ENCODE measurements at regions not wholly inside any gene's neighbourhood (a gene's known extent, or its start where the extent isn't known, plus 50 kb on each side); places are given as distances from the start of the nearest gene placed in this dataset.

DNA sequence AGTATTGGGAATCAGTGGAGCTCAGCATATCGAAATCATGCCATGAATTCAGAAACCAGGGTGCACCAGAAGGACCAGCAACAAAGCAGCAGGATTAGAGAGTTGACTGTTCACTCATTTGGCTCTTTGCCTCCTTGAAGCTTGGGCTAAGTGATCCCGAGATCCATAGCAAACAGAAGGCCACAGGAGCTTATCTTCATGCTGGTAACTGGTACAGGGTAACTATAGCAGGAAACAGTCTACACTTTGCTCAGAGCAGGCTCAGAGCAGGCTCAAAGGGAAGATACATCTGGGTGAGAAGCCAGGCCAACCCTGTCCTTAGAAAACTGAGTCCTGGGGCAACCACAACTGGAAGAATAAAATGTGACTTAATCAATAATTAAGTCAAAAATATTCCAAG, 111.1 kb downstream of the GRIN2B start:
- WGBS (ENCODE audit: extremely low coverage, insufficient coverage, insufficient read length) = no CpG with 5 or more reads among the region's 2 CpGs
- no peaks in the 10 kb centered on the region for H3K79me1 ChIP-seq (ENCODE audit: low read length)
- no peak overlapping the region for H3K4me3 ChIP-seq (ENCODE audit: low read depth, low read length)
- no peak overlapping the region for H4K91ac ChIP-seq (ENCODE audit: low read depth, low read length)
- no peak overlapping the region for H3K27ac ChIP-seq (ENCODE audit: low read depth, low read length)
- H3K9ac ChIP-seq (ENCODE audit: low read length) = no peak overlapping the region
- DNase-seq = no peak
- no peak overlapping the region for H2AFZ ChIP-seq (ENCODE audit: insufficient read depth, low read length, poor library complexity)
- H3K4me1 ChIP-seq (ENCODE audit: control insufficient read depth in 1 of 2, insufficient read depth in 2 of 2, low read length in 2 of 2) = no peaks in the 10 kb centered on the region
- H3K4me2 ChIP-seq (ENCODE audit: low read length) = no peak overlapping the region
- H3K18ac ChIP-seq (ENCODE audit: low read length) = no peak overlapping the region
- no peaks in the 10 kb centered on the region for H3K27me3 ChIP-seq (ENCODE audit: insufficient read depth, low read length)
- H2BK120ac ChIP-seq (ENCODE audit: insufficient read depth, low read length, poor library complexity) = no peak overlapping the region
- H4K12ac ChIP-seq (ENCODE audit: low read depth, low read length) = no peak overlapping the region
- H3K23ac ChIP-seq (ENCODE audit: low read length) = no peak overlapping the region
- H3K79me2 ChIP-seq (ENCODE audit: control insufficient read depth, insufficient read depth, low read length, poor library complexity) = no peaks in the 10 kb centered on the region
- no peak overlapping the region for H3K4ac ChIP-seq (ENCODE audit: low read depth, low read length)
- no peaks in the 10 kb centered on the region for H3K36me3 ChIP-seq (ENCODE audit: control insufficient read depth in 1 of 2, insufficient read depth in 2 of 2, low read length in 2 of 2)
- H4K8ac ChIP-seq (ENCODE audit: low read depth, low read length) = no peak overlapping the region
- H2AK5ac ChIP-seq (ENCODE audit: low read length) = no peak overlapping the region
- H3K9me3 ChIP-seq (ENCODE audit: insufficient read depth, low read depth, low read length) = no peaks in the 10 kb centered on the region
- H2BK5ac ChIP-seq (ENCODE audit: low read depth, low read length, poor library complexity) = no peak overlapping the region
- H3K14ac ChIP-seq (ENCODE audit: low read length) = no peak overlapping the region
- no peak overlapping the region for H2BK12ac ChIP-seq (ENCODE audit: low read length)

DNA sequence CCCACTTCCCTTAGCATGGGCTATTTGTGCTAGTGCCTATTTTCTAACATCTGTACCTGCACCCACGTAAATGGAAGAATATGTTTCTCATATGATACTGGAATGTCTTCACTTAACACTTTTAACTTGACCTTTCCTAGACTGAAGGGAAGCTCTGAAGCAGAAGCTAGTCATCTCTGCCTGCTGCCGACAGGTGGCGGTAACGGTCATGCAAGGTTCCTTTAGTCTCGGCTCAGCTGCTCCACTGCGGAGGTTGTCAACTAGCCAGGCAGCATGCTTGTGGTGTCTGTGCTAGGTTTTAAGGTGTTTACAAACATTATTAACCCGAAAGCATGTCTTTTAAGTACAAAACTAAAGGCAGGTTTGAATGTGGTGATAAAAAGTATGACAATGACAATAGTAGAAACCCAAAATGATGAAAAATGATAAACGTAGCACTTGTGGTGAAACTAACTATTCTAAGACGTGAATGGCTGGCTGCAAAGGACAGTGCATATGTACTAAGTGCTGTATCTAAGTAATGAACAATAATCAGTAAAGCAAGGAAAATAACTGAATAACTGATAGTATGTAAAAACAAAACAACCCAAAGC, 117.2 kb downstream of the GRIN2B start:
- Histone ChIP-seq H3K27ac (ENCODE audit: low read depth, low read length) (no peak overlapping the region), H2AK5ac (ENCODE audit: low read length) (no peak overlapping the region), H3K9ac (ENCODE audit: low read length) (no peak overlapping the region), H2BK5ac (ENCODE audit: low read depth, low read length, poor library complexity) (no peak overlapping the region), H3K4me1 (ENCODE audit: control insufficient read depth in 1 of 2, insufficient read depth in 2 of 2, low read length in 2 of 2) (no peaks in the 10 kb centered on the region), H4K8ac (ENCODE audit: low read depth, low read length) (no peak overlapping the region), H4K12ac (ENCODE audit: low read depth, low read length) (no peak overlapping the region), H3K36me3 (ENCODE audit: control insufficient read depth in 1 of 2, insufficient read depth in 2 of 2, low read length in 2 of 2) (no peaks in the 10 kb centered on the region), H3K27me3 (ENCODE audit: insufficient read depth, low read length) (no peaks in the 10 kb centered on the region), H2BK120ac (ENCODE audit: insufficient read depth, low read length, poor library complexity) (no peak overlapping the region), H3K79me1 (ENCODE audit: low read length) (no peaks in the 10 kb centered on the region), H2AFZ (ENCODE audit: insufficient read depth, low read length, poor library complexity) (no peak overlapping the region), H3K18ac (ENCODE audit: low read length) (no peak overlapping the region), H3K4me3 (ENCODE audit: low read depth, low read length) (no peak overlapping the region), H3K23ac (ENCODE audit: low read length) (no peak overlapping the region), H4K91ac (ENCODE audit: low read depth, low read length) (no peak overlapping the region), H3K4ac (ENCODE audit: low read depth, low read length) (no peak overlapping the region), H3K9me3 (ENCODE audit: insufficient read depth, low read depth, low read length) (no peaks in the 10 kb centered on the region), H3K14ac (ENCODE audit: low read length) (no peak overlapping the region), H2BK12ac (ENCODE audit: low read length) (no peak overlapping the region), H3K4me2 (ENCODE audit: low read length) (no peak overlapping the region), H3K79me2 (ENCODE audit: control insufficient read depth, insufficient read depth, low read length, poor library complexity) (no peaks in the 10 kb centered on the region)
- peak; percentile 67 to 86 for DNase-seq
- WGBS (ENCODE audit: extremely low coverage, insufficient coverage, insufficient read length) = no CpG with 5 or more reads among the region's 9 CpGs

DNA sequence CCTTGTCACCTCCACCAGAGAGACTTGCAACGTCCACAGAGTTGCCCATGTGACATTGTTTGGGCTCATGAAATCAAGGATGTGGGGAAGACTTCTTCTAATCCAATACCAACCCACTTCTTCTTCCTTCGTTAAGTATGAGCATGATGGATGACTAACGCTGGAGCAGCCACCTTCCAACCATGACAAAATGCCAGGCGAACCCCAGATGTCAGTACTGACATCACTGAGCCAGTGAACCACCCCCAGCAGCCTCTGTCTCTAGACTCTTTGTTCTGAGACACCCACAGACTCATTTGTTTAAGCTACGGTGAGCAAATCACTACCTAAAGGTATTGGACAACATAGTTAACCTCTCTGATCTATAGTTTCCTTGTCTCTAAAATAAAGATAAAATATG, 123.7 kb downstream of the GRIN2B start:
- H2AFZ ChIP-seq (ENCODE audit: insufficient read depth, low read length, poor library complexity) = no peak overlapping the region
- H3K14ac ChIP-seq (ENCODE audit: low read length) = no peak overlapping the region
- H4K12ac ChIP-seq (ENCODE audit: low read depth, low read length) = no peak overlapping the region
- H3K4me1 ChIP-seq (ENCODE audit: control insufficient read depth in 1 of 2, insufficient read depth in 2 of 2, low read length in 2 of 2) = no peaks in the 10 kb centered on the region
- no peak overlapping the region for H3K23ac ChIP-seq (ENCODE audit: low read length)
- H3K79me1 ChIP-seq (ENCODE audit: low read length) = no peaks in the 10 kb centered on the region
- H3K36me3 ChIP-seq (ENCODE audit: control insufficient read depth in 1 of 2, insufficient read depth in 2 of 2, low read length in 2 of 2) = no peaks in the 10 kb centered on the region
- H2BK120ac ChIP-seq (ENCODE audit: insufficient read depth, low read length, poor library complexity) = no peak overlapping the region
- no peak overlapping the region for H2AK5ac ChIP-seq (ENCODE audit: low read length)
- no peak overlapping the region for H2BK12ac ChIP-seq (ENCODE audit: low read length)
- H3K9me3 ChIP-seq (ENCODE audit: insufficient read depth, low read depth, low read length) = no peaks in the 10 kb centered on the region
- H3K18ac ChIP-seq (ENCODE audit: low read length) = no peak overlapping the region
- H3K9ac ChIP-seq (ENCODE audit: low read length) = no peak overlapping the region
- no peak overlapping the region for H2BK5ac ChIP-seq (ENCODE audit: low read depth, low read length, poor library complexity)
- no CpG with 5 or more reads among the region's 5 CpGs for WGBS (ENCODE audit: extremely low coverage, insufficient coverage, insufficient read length)
- no peak overlapping the region for H3K4ac ChIP-seq (ENCODE audit: low read depth, low read length)
- no peak overlapping the region for H3K27ac ChIP-seq (ENCODE audit: low read depth, low read length)
- H3K27me3 ChIP-seq (ENCODE audit: insufficient read depth, low read length) = no peaks in the 10 kb centered on the region
- H4K91ac ChIP-seq (ENCODE audit: low read depth, low read length) = no peak overlapping the region
- H3K79me2 ChIP-seq (ENCODE audit: control insufficient read depth, insufficient read depth, low read length, poor library complexity) = no peaks in the 10 kb centered on the region
- H3K4me2 ChIP-seq (ENCODE audit: low read length) = no peak overlapping the region
- H3K4me3 ChIP-seq (ENCODE audit: low read depth, low read length) = no peak overlapping the region
- H4K8ac ChIP-seq (ENCODE audit: low read depth, low read length) = no peak overlapping the region
- no peak for DNase-seq

DNA sequence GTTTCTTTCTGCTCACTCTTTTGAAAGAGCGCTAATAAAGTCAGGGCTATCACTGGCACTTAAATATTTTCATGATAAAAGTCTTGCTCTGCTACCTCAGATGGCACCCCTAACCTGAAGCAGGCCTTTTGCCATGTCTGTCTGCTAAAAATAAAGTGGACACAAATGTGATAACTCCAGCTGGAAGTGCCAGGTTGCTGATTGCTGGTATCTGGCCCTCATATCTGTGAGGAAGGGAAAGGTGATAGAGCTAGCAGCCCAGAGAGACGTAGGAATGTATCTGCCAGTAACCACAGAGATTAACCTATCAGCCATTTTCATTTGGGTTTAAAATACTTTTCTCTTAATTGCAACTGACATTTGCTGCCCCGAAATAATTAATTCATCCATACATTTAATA, 127.9 kb downstream of the GRIN2B start:
- no peaks in the 10 kb centered on the region for H3K36me3 ChIP-seq (ENCODE audit: control insufficient read depth in 1 of 2, insufficient read depth in 2 of 2, low read length in 2 of 2)
- no peak overlapping the region for H3K4ac ChIP-seq (ENCODE audit: low read depth, low read length)
- no peak overlapping the region for H4K12ac ChIP-seq (ENCODE audit: low read depth, low read length)
- H4K91ac ChIP-seq (ENCODE audit: low read depth, low read length) = no peak overlapping the region
- H3K4me2 ChIP-seq (ENCODE audit: low read length) = no peak overlapping the region
- H3K14ac ChIP-seq (ENCODE audit: low read length) = no peak overlapping the region
- no peak overlapping the region for H3K23ac ChIP-seq (ENCODE audit: low read length)
- H2BK120ac ChIP-seq (ENCODE audit: insufficient read depth, low read length, poor library complexity) = no peak overlapping the region
- H3K9me3 ChIP-seq (ENCODE audit: insufficient read depth, low read depth, low read length) = no peaks in the 10 kb centered on the region
- no peak overlapping the region for H3K18ac ChIP-seq (ENCODE audit: low read length)
- H3K27me3 ChIP-seq (ENCODE audit: insufficient read depth, low read length) = no peaks in the 10 kb centered on the region
- no peaks in the 10 kb centered on the region for H3K79me1 ChIP-seq (ENCODE audit: low read length)
- no peak overlapping the region for H2AFZ ChIP-seq (ENCODE audit: insufficient read depth, low read length, poor library complexity)
- no peak overlapping the region for H3K9ac ChIP-seq (ENCODE audit: low read length)
- H3K4me1 ChIP-seq (ENCODE audit: control insufficient read depth in 1 of 2, insufficient read depth in 2 of 2, low read length in 2 of 2) = no peaks in the 10 kb centered on the region
- DNase-seq = no peak
- no peak overlapping the region for H3K4me3 ChIP-seq (ENCODE audit: low read depth, low read length)
- H3K79me2 ChIP-seq (ENCODE audit: control insufficient read depth, insufficient read depth, low read length, poor library complexity) = no peaks in the 10 kb centered on the region
- H2BK12ac ChIP-seq (ENCODE audit: low read length) = no peak overlapping the region
- H2BK5ac ChIP-seq (ENCODE audit: low read depth, low read length, poor library complexity) = no peak overlapping the region
- H4K8ac ChIP-seq (ENCODE audit: low read depth, low read length) = no peak overlapping the region
- no CpG with 5 or more reads among the region's 3 CpGs for WGBS (ENCODE audit: extremely low coverage, insufficient coverage, insufficient read length)
- no peak overlapping the region for H3K27ac ChIP-seq (ENCODE audit: low read depth, low read length)
- H2AK5ac ChIP-seq (ENCODE audit: low read length) = no peak overlapping the region
